ES-I3 (cell line): ENCODE measurements at regions not wholly inside any gene's neighbourhood (a gene's known extent, or its start where the extent isn't known, plus 50 kb on each side); places are given as distances from the start of the nearest gene placed in this dataset.
"Not testable (repeated sequence)": the region's sequence is repeated elsewhere in the genome, so short reads cannot be mapped to it uniquely, and the experiment has no call there.

Source experiments
- H3K36me3 ChIP-seq: 2 replicates; pipeline ENCODE4 v1.6.1; 2013; ENCODE audit warnings: mild to moderate bottlenecking, low read length, control low read depth, moderate library complexity; ENCODE audit not compliant: insufficient read depth
- H3K4me1 ChIP-seq: 2 replicates; pipeline ENCODE4 v1.6.1; 2013; ENCODE audit warnings: mild to moderate bottlenecking, control low read depth, low read length; ENCODE audit not compliant: insufficient read depth
- H3K9ac ChIP-seq: 2 replicates; pipeline ENCODE4 v1.6.1; 2013; ENCODE audit warnings: low read depth, mild to moderate bottlenecking, low read length, moderate library complexity
- H3K9me3 ChIP-seq: 2 replicates; pipeline ENCODE4 v1.6.1; 2013; ENCODE audit warnings: mild to moderate bottlenecking, low read length, moderate library complexity; ENCODE audit not compliant: control insufficient read depth, insufficient read depth

- Histone ChIP-seq H3K4me1 (no peaks in the 10 kb centered on the region), H3K9ac (no peak overlapping the region), H3K9me3 (no peaks in the 10 kb centered on the region), H3K36me3 (no peaks in the 10 kb centered on the region)
These were observed 555.5 kb upstream of the ST8SIA4 start for GRCh38 chr5:101458587-101458986.

DNA sequence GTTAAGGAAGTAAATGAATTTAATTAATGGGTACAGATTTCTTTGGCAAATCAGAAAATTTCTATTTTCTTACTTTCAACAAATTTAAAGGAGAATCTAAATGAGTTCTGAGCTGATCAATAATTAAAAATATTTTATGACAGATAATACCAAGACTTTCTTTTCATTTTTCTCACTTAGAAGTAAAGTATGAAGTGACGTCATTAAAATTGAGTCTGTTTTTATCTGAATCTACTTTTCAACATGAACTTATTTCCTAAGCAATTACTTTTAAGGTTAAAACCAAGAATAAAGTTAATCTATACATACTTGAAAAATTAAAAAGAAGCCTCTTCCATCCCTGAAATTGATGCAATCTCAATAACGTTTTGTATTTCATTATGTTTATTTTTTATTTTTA lies 552.8 kb upstream of the ST8SIA4 start:
- Histone ChIP-seq H3K36me3 (no peaks in the 10 kb centered on the region), H3K4me1 (no peaks in the 10 kb centered on the region), H3K9me3 (no peaks in the 10 kb centered on the region)

GRCh38 chr5:101455048-101455447 lies 552.0 kb upstream of the ST8SIA4 start:
- H3K9ac ChIP-seq = no peak overlapping the region

More for the DNA sequence above, 552.8 kb upstream of the ST8SIA4 start:
- H3K9ac ChIP-seq = no peak overlapping the region

GRCh38 chr5:101442281-101442680 lies 539.2 kb upstream of the ST8SIA4 start:
- not testable (repeated sequence) for H3K9ac ChIP-seq, H3K36me3 ChIP-seq, H3K4me1 ChIP-seq, H3K9me3 ChIP-seq

More at GRCh38 chr5:101455048-101455447, 552.0 kb upstream of the ST8SIA4 start:
- no peaks in the 10 kb centered on the region for H3K36me3 ChIP-seq
- H3K9me3 ChIP-seq = no peaks in the 10 kb centered on the region
- H3K4me1 ChIP-seq = peaks cover 5% of the 10 kb centered on the region; the same call in 1 of the 2 replicates

DNA sequence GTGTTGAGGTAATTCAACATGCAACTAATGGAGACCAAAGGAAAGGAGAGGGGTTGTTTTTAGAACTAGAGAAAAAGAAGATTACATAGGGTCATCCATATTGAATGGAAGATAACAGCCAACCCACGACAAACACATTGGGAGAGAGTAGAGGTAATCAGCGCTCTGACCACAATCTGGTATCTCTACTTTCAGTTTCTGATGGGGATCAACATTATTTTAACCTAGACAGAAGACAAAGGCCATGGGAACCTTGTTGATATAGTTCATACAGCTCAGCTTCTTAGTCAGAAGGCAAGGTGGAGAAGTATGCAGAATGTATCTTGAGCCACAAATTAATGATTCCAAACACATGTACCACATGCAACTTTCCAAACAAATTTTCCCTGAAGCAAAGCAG lies 537.1 kb upstream of the ST8SIA4 start:
- Histone ChIP-seq H3K9ac (no peak overlapping the region), H3K36me3 (no peaks in the 10 kb centered on the region), H3K4me1 (no peaks in the 10 kb centered on the region), H3K9me3 (no peaks in the 10 kb centered on the region)

- no peaks in the 10 kb centered on the region for H3K36me3 ChIP-seq
- H3K9me3 ChIP-seq = no peaks in the 10 kb centered on the region
- no peak overlapping the region for H3K9ac ChIP-seq
These were observed 534.3 kb upstream of the ST8SIA4 start for GRCh38 chr5:101437351-101437750.

DNA sequence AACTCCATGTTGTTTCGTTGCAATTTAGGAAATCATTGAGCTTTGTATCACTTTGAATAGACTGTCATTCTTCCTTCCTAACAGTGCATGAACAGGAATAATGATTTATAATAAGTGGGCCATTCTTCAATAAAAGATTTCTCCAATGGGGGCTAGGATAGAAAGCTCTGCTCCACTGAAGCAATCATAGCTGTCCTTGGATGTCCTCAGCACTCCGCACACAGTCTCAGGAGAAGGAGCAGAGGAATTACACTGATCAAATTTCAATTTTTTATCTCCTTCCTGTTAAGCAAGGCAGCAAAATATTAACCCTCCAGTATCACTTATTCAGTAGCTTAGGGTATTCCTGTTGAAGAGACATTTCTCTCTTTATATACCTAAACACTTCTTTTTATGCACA lies 532.7 kb upstream of the ST8SIA4 start:
- Histone ChIP-seq H3K9ac (no peak overlapping the region), H3K4me1 (no peaks in the 10 kb centered on the region), H3K36me3 (no peaks in the 10 kb centered on the region), H3K9me3 (no peaks in the 10 kb centered on the region)

More at GRCh38 chr5:101437351-101437750, 534.3 kb upstream of the ST8SIA4 start:
- H3K4me1 ChIP-seq = no peaks in the 10 kb centered on the region

DNA sequence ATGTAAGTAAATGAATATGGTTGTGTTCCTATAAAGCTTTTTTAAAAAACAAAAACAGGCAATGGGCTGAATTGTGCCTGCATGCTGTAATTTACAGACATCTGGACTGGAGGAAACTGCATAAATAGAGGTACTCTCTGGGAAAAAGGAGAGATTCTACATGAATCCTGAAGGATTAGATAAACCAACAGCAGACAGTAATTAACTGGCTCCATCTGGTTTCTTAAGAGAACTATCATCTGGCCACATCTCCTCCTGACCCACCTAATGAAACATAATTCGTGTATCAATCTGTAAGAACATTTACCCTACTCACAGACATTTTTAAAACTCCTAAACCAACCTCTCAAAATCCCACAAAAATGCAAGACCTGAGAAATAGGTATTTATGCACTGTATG lies 528.1 kb upstream of the ST8SIA4 start:
- no peaks in the 10 kb centered on the region for H3K4me1 ChIP-seq
- H3K9me3 ChIP-seq = no peaks in the 10 kb centered on the region

DNA sequence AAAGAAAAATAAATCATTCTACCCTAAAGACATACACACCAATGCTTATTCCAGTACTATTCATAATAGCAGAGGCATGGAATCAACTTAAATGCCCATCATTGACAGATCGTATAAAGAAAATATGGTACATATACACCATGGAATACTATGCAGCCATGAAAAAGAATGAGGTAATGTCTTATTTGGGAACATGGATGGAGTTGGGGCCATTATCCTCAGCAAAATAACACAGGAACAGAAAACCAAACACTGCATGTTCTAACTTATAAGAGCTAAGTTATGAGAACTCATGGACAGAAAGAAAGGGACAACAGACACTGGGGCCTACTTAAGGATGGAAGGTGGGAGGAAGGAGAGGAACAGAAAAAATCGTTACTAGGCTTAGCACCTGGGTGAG lies 527.5 kb upstream of the ST8SIA4 start:
- Histone ChIP-seq H3K4me1 (no peaks in the 10 kb centered on the region), H3K36me3 (no peaks in the 10 kb centered on the region), H3K9me3 (no peaks in the 10 kb centered on the region), H3K9ac (no peak overlapping the region)

More for the DNA sequence above, 528.1 kb upstream of the ST8SIA4 start:
- Histone ChIP-seq H3K9ac (no peak overlapping the region), H3K36me3 (no peaks in the 10 kb centered on the region)

DNA sequence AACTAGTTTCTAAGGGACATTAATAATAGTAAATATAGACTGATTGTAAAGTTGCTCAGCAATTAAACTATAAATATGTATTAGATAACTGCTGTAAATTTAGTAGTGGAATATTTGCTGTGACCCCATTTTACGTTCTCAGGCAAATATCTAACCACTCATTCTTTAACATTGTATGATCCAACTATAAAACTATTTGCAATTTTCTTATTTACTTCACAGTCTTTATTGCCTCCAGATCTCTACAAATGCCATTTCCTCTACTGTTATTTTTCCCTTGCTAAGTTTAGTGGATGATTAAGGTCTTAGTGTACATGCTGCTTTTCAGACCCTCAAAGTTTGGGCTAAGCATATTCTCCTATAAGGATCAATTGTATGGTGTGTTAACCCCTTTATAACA lies 526.2 kb upstream of the ST8SIA4 start:
- H3K4me1 ChIP-seq = no peaks in the 10 kb centered on the region
- H3K36me3 ChIP-seq = no peaks in the 10 kb centered on the region
- no peaks in the 10 kb centered on the region for H3K9me3 ChIP-seq
- H3K9ac ChIP-seq = no peak overlapping the region

GRCh38 chr5:101425339-101425859 lies 522.3 kb upstream of the ST8SIA4 start:
- Histone ChIP-seq H3K4me1 (no peaks in the 10 kb centered on the region), H3K9ac (no peak overlapping the region), H3K36me3 (no peaks in the 10 kb centered on the region), H3K9me3 (no peaks in the 10 kb centered on the region)

DNA sequence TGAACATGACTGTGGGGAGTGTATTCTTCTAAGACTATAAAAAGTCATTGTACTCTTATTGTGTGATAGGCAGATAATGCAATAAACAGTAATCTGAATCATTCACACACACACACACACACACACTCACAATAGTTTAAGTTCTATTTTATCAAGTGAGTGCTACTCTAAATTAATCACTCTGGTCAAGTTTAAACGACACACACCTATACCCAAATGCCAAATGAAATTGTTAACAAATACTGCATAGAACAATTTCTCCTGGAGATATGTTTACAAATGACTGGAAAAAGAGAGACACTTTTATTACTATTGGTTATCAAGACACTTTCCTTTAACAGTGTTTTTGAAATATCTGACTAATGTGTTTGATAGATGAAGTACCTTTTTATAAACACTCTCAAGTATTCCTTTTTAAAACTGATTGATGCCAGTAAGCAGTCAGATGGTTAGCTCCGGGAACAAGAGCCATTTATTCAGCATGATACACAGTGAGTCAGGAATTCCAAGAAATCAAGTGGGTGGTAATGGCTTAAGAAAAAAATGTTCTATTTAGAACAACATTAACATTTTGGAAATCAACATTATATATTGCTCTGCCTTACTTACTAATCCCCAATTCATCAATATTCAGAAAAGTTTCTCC lies 521.6 kb upstream of the ST8SIA4 start:
- no peaks in the 10 kb centered on the region for H3K4me1 ChIP-seq
- H3K9me3 ChIP-seq = no peaks in the 10 kb centered on the region
- H3K9ac ChIP-seq = no peak overlapping the region
- H3K36me3 ChIP-seq = no peaks in the 10 kb centered on the region

DNA sequence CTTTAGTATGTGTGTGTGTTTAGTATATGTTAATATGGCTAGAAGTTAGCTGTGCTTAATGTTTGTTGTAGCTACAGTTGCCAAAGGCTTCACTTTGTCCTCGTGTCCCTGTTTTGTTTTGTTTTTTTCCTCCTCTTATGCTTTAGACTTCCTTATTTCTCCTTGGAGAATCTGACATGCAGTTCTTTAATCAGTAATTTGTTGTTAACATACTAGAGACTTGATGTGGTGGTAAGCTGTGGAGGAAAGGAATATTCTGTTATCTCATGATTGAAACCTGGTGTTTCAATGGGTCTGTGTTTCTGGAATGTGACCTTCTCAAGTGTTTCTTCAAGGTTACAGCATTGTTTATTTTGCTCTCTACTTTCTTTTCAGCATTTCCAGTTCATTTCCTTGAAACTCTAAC lies 515.6 kb upstream of the ST8SIA4 start:
- Histone ChIP-seq H3K9ac (no peak overlapping the region), H3K36me3 (no peaks in the 10 kb centered on the region), H3K9me3 (no peaks in the 10 kb centered on the region), H3K4me1 (0 out of 2 replicates have a peak, but pooled peaks cover 5% of the 10 kb centered on the region)

- Histone ChIP-seq H3K36me3 (no peaks in the 10 kb centered on the region), H3K9me3 (no peaks in the 10 kb centered on the region), H3K9ac (no peak overlapping the region), H3K4me1 (no peaks in the 10 kb centered on the region)
These were observed 501.4 kb upstream of the ST8SIA4 start for GRCh38 chr5:101404531-101404930.

DNA sequence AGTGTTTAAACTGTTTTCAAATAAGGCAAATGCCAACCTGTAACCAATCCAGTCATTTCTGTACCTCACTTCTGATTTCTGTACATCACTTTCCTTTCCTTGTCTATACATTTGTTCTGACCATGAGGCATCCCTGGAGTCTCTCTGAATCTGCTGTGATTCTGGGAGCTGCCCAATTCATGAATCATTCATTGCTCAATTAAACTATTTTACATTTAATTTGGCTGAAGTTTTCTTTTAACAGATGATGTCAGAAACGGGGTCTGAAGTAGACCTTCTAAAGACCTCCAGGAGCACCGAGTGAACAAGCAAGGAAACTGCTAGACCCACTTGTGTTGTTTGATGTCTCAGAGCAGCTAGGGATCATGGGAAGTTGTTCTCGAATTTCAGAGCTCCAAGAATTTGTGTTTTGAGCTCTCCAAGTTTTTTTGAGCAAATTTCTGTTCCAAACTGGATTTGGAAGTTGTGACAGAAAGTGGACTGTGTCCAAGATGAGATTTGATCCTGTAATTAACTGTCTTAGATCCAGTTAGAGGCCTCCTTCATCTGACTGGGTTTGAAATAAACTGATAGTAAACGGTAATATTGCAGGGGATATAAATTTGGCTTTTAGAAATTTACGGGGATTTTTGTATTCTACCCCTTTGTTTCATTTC lies 490.8 kb upstream of the ST8SIA4 start:
- Histone ChIP-seq H3K9me3 (no peaks in the 10 kb centered on the region; the same call in 1 of the 2 replicates), H3K9ac (no peak overlapping the region), H3K36me3 (no peaks in the 10 kb centered on the region), H3K4me1 (no peaks in the 10 kb centered on the region)
